Liver (tissue), 8 donors: ENCODE measurements at regions not wholly inside any gene's neighbourhood (a gene's known extent, or its start where the extent isn't known, plus 50 kb on each side); places are given as distances from the start of the nearest gene placed in this dataset.

Experiments
- DNase-seq: peaks from one replicate; pipeline ENCODE4 v3.0.0-alpha.2; 2017; ENCODE audit warnings: low spot score
- H3K27ac ChIP-seq, 2 donors: one replicate each; pipeline ENCODE4 v1.7.0; 2013; ENCODE audit warnings: inconsistent platforms in 2 of 2, low read length in 2 of 2, control low read depth in 1 of 2, low read depth in 1 of 2, mild to moderate bottlenecking in 1 of 2
- H3K27me3 ChIP-seq, 4 donors: one replicate each; pipeline versions ENCODE4 v1.6.1 to v1.7.0; 2013; ENCODE audit warnings: low read length in 3 of 4, inconsistent platforms in 1 of 4, mild to moderate bottlenecking in 1 of 4, moderate library complexity in 1 of 4; ENCODE audit not compliant: control insufficient read depth in 4 of 4, insufficient read depth in 4 of 4
- H3K36me3 ChIP-seq, 4 donors: one replicate each; pipeline versions ENCODE4 v1.6.1 to v1.7.0; 2013; ENCODE audit warnings: low read length in 3 of 4, mild to moderate bottlenecking in 3 of 4, low read depth in 1 of 4, moderate library complexity in 1 of 4; ENCODE audit not compliant: control insufficient read depth in 4 of 4, insufficient read depth in 3 of 4
- H3K4me1 ChIP-seq, 4 donors: one replicate each; pipeline versions ENCODE4 v1.6.1 to v1.7.0; 2013; ENCODE audit warnings: low read length in 3 of 4, mild to moderate bottlenecking in 3 of 4, moderate library complexity in 1 of 4; ENCODE audit not compliant: control insufficient read depth in 4 of 4, insufficient read depth in 4 of 4
- H3K4me3 ChIP-seq, 3 donors: one replicate each; pipeline versions ENCODE4 v1.6.1 to v1.7.0; 2013; ENCODE audit warnings: low read length in 3 of 3, control low read depth in 1 of 3, low read depth in 1 of 3, mild to moderate bottlenecking in 1 of 3
- H3K9ac ChIP-seq, 2 donors: one replicate each; pipeline ENCODE4 v1.7.0; 2013; ENCODE audit warnings: low read length in 2 of 2, mild to moderate bottlenecking in 2 of 2, moderate library complexity in 2 of 2, control low read depth in 1 of 2, low read depth in 1 of 2
- H3K9me3 ChIP-seq, 4 donors: one replicate each; pipeline versions ENCODE4 v1.6.1 to v1.7.0; 2013; ENCODE audit warnings: low read length in 3 of 4; ENCODE audit not compliant: control insufficient read depth in 4 of 4
- EGR1 ChIP-seq, 2 donors: IDR thresholded peaks; 2 replicates each; pipeline ENCODE4 v1.6.1; 2016 to 2018; ENCODE audit warnings: antibody characterized with exemption in 2 of 2, low read depth in 2 of 2
- FOXA2 ChIP-seq: IDR thresholded peaks from 2 replicates; pipeline ENCODE4 v1.6.1; 2016; ENCODE audit warnings: antibody characterized with exemption
- GABPA ChIP-seq, 2 donors: IDR thresholded peaks in 1 of 2; conservative IDR thresholded peaks in 1 of 2; 2 replicates each; pipeline ENCODE4 v1.6.1; 2016; ENCODE audit warnings: antibody characterized with exemption in 2 of 2, mild to moderate bottlenecking in 1 of 2, moderate library complexity in 1 of 2
- HNF4A ChIP-seq, 2 donors: conservative IDR thresholded peaks; 2 replicates each; pipeline ENCODE4 v1.6.1; 2016; ENCODE audit warnings: antibody characterized with exemption in 2 of 2, mild to moderate bottlenecking in 2 of 2
- HNF4G ChIP-seq: IDR thresholded peaks from 2 replicates; pipeline ENCODE4 v1.6.1; 2016; ENCODE audit warnings: antibody characterized with exemption
- JUND ChIP-seq, 2 donors: IDR thresholded peaks; 2 replicates each; pipeline ENCODE4 v1.6.1; 2016; ENCODE audit warnings: antibody characterized with exemption in 2 of 2
- RAD21 ChIP-seq, 2 donors: IDR thresholded peaks; 2 replicates each; pipeline ENCODE4 v1.6.1; 2016; ENCODE audit warnings: antibody characterized with exemption in 2 of 2, mild to moderate bottlenecking in 2 of 2
- RXRA ChIP-seq, 2 donors: IDR thresholded peaks; 2 replicates each; pipeline ENCODE4 v1.6.1; 2017 to 2018; ENCODE audit warnings: antibody characterized with exemption in 2 of 2, mild to moderate bottlenecking in 1 of 2
- SP1 ChIP-seq: IDR thresholded peaks from 2 replicates; pipeline ENCODE4 v1.6.1; 2018; ENCODE audit warnings: antibody characterized with exemption, mild to moderate bottlenecking
- TAF1 ChIP-seq: conservative IDR thresholded peaks from 2 replicates; pipeline ENCODE4 v1.6.1; 2016; ENCODE audit warnings: antibody characterized with exemption, mild to moderate bottlenecking
- WGBS: extraction: QIAGEN DNeasy Blood & Tissue Kit; methylation state at CpG from one replicate; pipeline ENCODE4 v1.1.7; 2013; 5-methylcytosine and 5-hydroxymethylcytosine counted together
- TF ChIP-seq, protein P1 (sequence below): fragments of 150-350 bp; IDR thresholded peaks from 2 replicates; pipeline ENCODE4 v1.5.1; 2017; ENCODE audit warnings: improper control_type of control experiment, low read depth, low read length; ENCODE audit not compliant: missing input control
- TF ChIP-seq, protein P2 (sequence below): IDR thresholded peaks from 2 replicates; pipeline ENCODE4 v1.6.1; 2016; ENCODE audit warnings: antibody characterized with exemption
- TF ChIP-seq, protein P3 (sequence below): IDR thresholded peaks from 2 replicates; pipeline ENCODE4 v1.6.1; 2016; ENCODE audit warnings: antibody characterized with exemption
- TF ChIP-seq, protein P4 (sequence below): IDR thresholded peaks from 2 replicates; pipeline ENCODE4 v1.6.1; 2016; ENCODE audit warnings: antibody characterized with exemption, mild to moderate bottlenecking
- TF ChIP-seq, protein P5 (sequence below): IDR thresholded peaks from 2 replicates; pipeline ENCODE4 v1.6.1; 2016; ENCODE audit warnings: antibody characterized with exemption
- donor health status: healthy.
- donor health status: healthy.
- donor health status: healthy.
- donor health status: healthy.
- donor health status: healthy.

DNA sequence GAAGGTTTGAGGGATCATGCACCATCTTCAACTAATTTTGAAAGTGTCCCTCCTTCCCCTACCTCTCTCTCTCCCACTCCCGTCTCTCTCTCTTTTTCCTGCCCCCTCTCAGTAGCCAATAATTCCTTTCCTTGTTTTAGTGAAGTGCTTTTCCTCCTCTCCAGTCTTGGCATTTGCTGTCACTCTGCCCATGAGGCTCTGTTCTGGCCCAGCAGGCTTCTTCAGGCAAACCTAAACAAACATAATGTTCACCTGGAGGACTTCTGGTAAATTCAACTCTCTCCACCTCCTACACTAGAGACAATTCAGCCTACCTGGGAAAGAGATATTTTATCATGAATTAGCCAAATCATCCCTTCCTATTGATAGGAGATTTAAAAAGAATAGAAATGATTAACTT, 86.6 kb upstream of the ADRA1D start:
- Histone ChIP-seq H3K9ac (no peak overlapping the region), H3K27ac (no peak overlapping the region), H3K9me3 (no peaks in the 10 kb centered on the region), H3K4me1 (no peaks in the 10 kb centered on the region), H3K27me3 (peaks cover 0 to 2% (median 0%) of the 10 kb centered on the region in 4 donors), H3K4me3 (no peak overlapping the region), H3K36me3 (no peaks in the 10 kb centered on the region)
- TF ChIP-seq RAD21 (IDR thresholded peaks at IDR 0.05), result no peak
- no peak for TF ChIP-seq GABPA (IDR thresholded peaks at IDR 0.05 in 1 of 2, conservative IDR thresholded peaks at IDR 0.05 in 1 of 2)
- no peak for TF ChIP-seq HNF4A (conservative IDR thresholded peaks at IDR 0.05)
- no peak for TF ChIP-seq EGR1 (IDR thresholded peaks at IDR 0.05; ENCODE audit: low read depth in 2 of 2)
- no peak for TF ChIP-seq FOXA2
- TF ChIP-seq TAF1, result no peak
- DNase-seq, result no peak
- WGBS, result 52% methylated on average over 1 of the region's 1 CpG

DNA sequence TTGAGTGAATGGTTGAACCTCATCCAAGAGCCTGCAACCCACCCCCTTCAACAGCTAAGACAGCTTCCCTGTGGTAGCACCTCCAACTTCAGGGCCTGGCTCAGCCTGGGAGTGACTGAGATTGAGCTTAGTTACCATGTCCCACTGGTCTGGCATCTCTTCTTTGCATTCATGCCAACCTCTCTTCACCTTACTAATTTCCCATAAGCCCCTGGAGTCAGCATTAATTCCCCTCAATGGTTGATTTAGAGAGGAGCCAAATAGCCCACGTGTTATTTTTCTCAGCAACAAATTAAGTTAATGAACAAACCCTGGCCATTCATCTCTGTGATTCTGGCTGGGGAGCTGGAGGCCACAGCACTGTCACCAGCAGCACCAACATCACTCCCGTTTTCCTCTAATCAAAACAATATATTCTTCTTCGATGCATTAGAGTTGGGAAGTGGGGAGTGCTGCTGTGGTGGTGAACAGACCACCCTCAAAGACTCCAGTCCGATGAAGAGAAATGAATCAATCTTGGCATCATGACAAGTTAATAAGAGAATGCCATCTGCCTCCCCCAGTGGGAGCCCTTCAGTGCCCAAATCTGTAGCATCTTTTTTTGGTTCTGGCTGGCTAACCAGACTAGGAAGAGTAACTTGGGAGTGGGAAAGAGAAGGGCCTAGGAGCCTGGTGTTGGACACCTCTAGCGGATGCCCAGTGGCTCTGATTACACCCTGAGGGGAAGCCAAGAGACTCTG, 83.2 kb upstream of the ADRA1D start:
- no peaks in the 10 kb centered on the region for H3K4me1 ChIP-seq
- no peak overlapping the region for H3K4me3 ChIP-seq
- no peaks in the 10 kb centered on the region for H3K36me3 ChIP-seq
- 68% methylated on average over 5 of the region's 5 CpGs for WGBS
- H3K27me3 ChIP-seq, result peaks cover 0 to 2% (median 0%) of the 10 kb centered on the region in 4 donors
- H3K27ac ChIP-seq, result no peak overlapping the region
- TF ChIP-seq RAD21 (IDR thresholded peaks at IDR 0.05) (no peak), TAF1 (no peak), GABPA (IDR thresholded peaks at IDR 0.05 in 1 of 2, conservative IDR thresholded peaks at IDR 0.05 in 1 of 2) (no peak), HNF4G (no peak)
- TF ChIP-seq, protein P1, sequence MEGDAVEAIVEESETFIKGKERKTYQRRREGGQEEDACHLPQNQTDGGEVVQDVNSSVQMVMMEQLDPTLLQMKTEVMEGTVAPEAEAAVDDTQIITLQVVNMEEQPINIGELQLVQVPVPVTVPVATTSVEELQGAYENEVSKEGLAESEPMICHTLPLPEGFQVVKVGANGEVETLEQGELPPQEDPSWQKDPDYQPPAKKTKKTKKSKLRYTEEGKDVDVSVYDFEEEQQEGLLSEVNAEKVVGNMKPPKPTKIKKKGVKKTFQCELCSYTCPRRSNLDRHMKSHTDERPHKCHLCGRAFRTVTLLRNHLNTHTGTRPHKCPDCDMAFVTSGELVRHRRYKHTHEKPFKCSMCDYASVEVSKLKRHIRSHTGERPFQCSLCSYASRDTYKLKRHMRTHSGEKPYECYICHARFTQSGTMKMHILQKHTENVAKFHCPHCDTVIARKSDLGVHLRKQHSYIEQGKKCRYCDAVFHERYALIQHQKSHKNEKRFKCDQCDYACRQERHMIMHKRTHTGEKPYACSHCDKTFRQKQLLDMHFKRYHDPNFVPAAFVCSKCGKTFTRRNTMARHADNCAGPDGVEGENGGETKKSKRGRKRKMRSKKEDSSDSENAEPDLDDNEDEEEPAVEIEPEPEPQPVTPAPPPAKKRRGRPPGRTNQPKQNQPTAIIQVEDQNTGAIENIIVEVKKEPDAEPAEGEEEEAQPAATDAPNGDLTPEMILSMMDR, result no peak
- no peak overlapping the region for H3K9ac ChIP-seq
- H3K9me3 ChIP-seq, result no peaks in the 10 kb centered on the region
- DNase-seq, result no peak

DNA sequence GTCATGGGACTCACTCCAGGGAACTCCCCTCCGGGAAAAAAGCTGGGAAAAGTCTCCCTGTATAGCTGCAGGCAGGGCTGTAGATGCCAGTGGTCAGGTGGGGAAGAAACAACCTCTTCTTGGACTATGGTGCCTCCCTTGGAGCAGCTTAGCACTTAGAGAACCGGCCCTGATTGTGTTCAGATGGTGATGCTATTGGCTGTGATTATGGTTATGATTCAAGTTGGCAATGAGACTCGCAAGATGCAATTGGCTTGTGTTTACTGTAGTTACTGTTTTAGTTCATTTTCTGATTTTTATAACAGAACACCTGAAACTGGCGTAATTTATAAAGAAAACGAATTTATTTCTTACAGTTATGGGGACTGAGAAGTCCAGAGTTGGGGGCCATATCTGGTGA, 80.9 kb upstream of the ADRA1D start:
- Histone ChIP-seq H3K27ac (no peak overlapping the region), H3K4me3 (no peak overlapping the region), H3K36me3 (no peaks in the 10 kb centered on the region), H3K27me3 (peaks cover 0 to 2% (median 0%) of the 10 kb centered on the region in 4 donors), H3K9ac (no peak overlapping the region), H3K4me1 (no peaks in the 10 kb centered on the region), H3K9me3 (no peaks in the 10 kb centered on the region)
- no peak for DNase-seq
- WGBS, result 65% methylated on average over 5 of the region's 5 CpGs
- TF ChIP-seq, protein P2, sequence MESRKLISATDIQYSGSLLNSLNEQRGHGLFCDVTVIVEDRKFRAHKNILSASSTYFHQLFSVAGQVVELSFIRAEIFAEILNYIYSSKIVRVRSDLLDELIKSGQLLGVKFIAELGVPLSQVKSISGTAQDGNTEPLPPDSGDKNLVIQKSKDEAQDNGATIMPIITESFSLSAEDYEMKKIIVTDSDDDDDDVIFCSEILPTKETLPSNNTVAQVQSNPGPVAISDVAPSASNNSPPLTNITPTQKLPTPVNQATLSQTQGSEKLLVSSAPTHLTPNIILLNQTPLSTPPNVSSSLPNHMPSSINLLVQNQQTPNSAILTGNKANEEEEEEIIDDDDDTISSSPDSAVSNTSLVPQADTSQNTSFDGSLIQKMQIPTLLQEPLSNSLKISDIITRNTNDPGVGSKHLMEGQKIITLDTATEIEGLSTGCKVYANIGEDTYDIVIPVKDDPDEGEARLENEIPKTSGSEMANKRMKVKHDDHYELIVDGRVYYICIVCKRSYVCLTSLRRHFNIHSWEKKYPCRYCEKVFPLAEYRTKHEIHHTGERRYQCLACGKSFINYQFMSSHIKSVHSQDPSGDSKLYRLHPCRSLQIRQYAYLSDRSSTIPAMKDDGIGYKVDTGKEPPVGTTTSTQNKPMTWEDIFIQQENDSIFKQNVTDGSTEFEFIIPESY, result no peak
- no peak for TF ChIP-seq FOXA2
- TF ChIP-seq GABPA (IDR thresholded peaks at IDR 0.05 in 1 of 2, conservative IDR thresholded peaks at IDR 0.05 in 1 of 2), result no peak
- TF ChIP-seq, protein P3, sequence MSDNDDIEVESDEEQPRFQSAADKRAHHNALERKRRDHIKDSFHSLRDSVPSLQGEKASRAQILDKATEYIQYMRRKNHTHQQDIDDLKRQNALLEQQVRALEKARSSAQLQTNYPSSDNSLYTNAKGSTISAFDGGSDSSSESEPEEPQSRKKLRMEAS, result no peak
- TF ChIP-seq EGR1 (IDR thresholded peaks at IDR 0.05; ENCODE audit: low read depth in 2 of 2), result no peak
- TF ChIP-seq, protein P1, result no peak
- no peak for TF ChIP-seq RAD21 (IDR thresholded peaks at IDR 0.05)
- TF ChIP-seq HNF4A (conservative IDR thresholded peaks at IDR 0.05), result no peak
- TF ChIP-seq SP1, result no peak
- TF ChIP-seq, protein P4, sequence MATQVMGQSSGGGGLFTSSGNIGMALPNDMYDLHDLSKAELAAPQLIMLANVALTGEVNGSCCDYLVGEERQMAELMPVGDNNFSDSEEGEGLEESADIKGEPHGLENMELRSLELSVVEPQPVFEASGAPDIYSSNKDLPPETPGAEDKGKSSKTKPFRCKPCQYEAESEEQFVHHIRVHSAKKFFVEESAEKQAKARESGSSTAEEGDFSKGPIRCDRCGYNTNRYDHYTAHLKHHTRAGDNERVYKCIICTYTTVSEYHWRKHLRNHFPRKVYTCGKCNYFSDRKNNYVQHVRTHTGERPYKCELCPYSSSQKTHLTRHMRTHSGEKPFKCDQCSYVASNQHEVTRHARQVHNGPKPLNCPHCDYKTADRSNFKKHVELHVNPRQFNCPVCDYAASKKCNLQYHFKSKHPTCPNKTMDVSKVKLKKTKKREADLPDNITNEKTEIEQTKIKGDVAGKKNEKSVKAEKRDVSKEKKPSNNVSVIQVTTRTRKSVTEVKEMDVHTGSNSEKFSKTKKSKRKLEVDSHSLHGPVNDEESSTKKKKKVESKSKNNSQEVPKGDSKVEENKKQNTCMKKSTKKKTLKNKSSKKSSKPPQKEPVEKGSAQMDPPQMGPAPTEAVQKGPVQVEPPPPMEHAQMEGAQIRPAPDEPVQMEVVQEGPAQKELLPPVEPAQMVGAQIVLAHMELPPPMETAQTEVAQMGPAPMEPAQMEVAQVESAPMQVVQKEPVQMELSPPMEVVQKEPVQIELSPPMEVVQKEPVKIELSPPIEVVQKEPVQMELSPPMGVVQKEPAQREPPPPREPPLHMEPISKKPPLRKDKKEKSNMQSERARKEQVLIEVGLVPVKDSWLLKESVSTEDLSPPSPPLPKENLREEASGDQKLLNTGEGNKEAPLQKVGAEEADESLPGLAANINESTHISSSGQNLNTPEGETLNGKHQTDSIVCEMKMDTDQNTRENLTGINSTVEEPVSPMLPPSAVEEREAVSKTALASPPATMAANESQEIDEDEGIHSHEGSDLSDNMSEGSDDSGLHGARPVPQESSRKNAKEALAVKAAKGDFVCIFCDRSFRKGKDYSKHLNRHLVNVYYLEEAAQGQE, result no peak
- no peak for TF ChIP-seq TAF1
- no peak for TF ChIP-seq RXRA (IDR thresholded peaks at IDR 0.05)
- TF ChIP-seq JUND (IDR thresholded peaks at IDR 0.05), result no peak
- no peak for TF ChIP-seq HNF4G
- TF ChIP-seq, protein P5, sequence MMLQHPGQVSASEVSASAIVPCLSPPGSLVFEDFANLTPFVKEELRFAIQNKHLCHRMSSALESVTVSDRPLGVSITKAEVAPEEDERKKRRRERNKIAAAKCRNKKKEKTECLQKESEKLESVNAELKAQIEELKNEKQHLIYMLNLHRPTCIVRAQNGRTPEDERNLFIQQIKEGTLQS, result no peak
